Stimulated activated naive B cell treated with anti-CD40 and anti-IgM and Interleukin-4, amounts not matched to agents 10 μg/mL and 1 μg/mL and 100 μg/mL, for 72 hours (primary cell): ENCODE measurements at regions not wholly inside any gene's neighbourhood (a gene's known extent, or its start where the extent isn't known, plus 50 kb on each side); places are given as distances from the start of the nearest gene placed in this dataset.
A peak's percentile ranks its signal among the peaks of the same experiment; 100 is the strongest.
"Not testable (repeated sequence)": the region's sequence is repeated elsewhere in the genome, so short reads cannot be mapped to it uniquely, and the experiment has no call there.

ENCODE experiments used
- ATAC-seq, 2 donors: fragments of 150-1000 bp; cut with Tn5 transposase; replicated peaks; 2 replicates each; pipeline ENCODE4 v1.10.0; 2021; ENCODE audit warnings: moderate library complexity in 1 of 2
- DNase-seq: peaks from one replicate; pipeline ENCODE4 v3.0.0; 2021
- H3K27ac Mint-ChIP-seq: one replicate; pipeline ENCODE4 v1.8.0; 2022; ENCODE audit warnings: mild to moderate bottlenecking, mixed read lengths
- H3K27me3 Mint-ChIP-seq, 2 donors: one replicate each; pipeline ENCODE4 v1.8.0; 2022; ENCODE audit warnings: mixed read lengths in 2 of 2
- H3K36me3 Mint-ChIP-seq, 2 donors: one replicate each; pipeline ENCODE4 v1.8.0; 2022; ENCODE audit warnings: mixed read lengths in 2 of 2, mild to moderate bottlenecking in 1 of 2
- H3K4me1 Mint-ChIP-seq, 2 donors: one replicate each; pipeline ENCODE4 v1.8.0; 2022; ENCODE audit warnings: mixed read lengths in 2 of 2, mild to moderate bottlenecking in 1 of 2
- H3K4me3 Mint-ChIP-seq, 2 donors: one replicate each; pipeline ENCODE4 v1.8.0; 2022; ENCODE audit warnings: mild to moderate bottlenecking in 2 of 2, mixed read lengths in 2 of 2, moderate library complexity in 1 of 2
- H3K9me3 Mint-ChIP-seq, 2 donors: one replicate each; pipeline ENCODE4 v1.8.0; 2022; ENCODE audit warnings: mixed read lengths in 2 of 2, mild to moderate bottlenecking in 1 of 2

GRCh38 chr16:23013484-23013883, 135.8 kb downstream of the USP31 start:
- no peak overlapping the region for H3K4me3 Mint-ChIP-seq
- H3K36me3 Mint-ChIP-seq: no peaks in the 10 kb centered on the region
- H3K27me3 Mint-ChIP-seq: peaks cover 21 to 27% of the 10 kb centered on the region in 2 donors
- no peak for DNase-seq
- no peak overlapping the region for H3K27ac Mint-ChIP-seq
- no peak for ATAC-seq
- no peaks in the 10 kb centered on the region for H3K9me3 Mint-ChIP-seq
- peaks cover 9 to 12% of the 10 kb centered on the region in 2 donors for H3K4me1 Mint-ChIP-seq

- H3K4me1 Mint-ChIP-seq: no peaks in the 10 kb centered on the region
- ATAC-seq: no peak
- DNase-seq: no peak
- H3K27me3 Mint-ChIP-seq: peaks cover 32 to 36% of the 10 kb centered on the region in 2 donors
- peaks cover 0 to 5% of the 10 kb centered on the region in 2 donors for H3K9me3 Mint-ChIP-seq
- no peak overlapping the region for H3K4me3 Mint-ChIP-seq
- H3K36me3 Mint-ChIP-seq: no peaks in the 10 kb centered on the region
- no peak overlapping the region for H3K27ac Mint-ChIP-seq
These were observed 140.2 kb downstream of the USP31 start for GRCh38 chr16:23009075-23009474.

DNA sequence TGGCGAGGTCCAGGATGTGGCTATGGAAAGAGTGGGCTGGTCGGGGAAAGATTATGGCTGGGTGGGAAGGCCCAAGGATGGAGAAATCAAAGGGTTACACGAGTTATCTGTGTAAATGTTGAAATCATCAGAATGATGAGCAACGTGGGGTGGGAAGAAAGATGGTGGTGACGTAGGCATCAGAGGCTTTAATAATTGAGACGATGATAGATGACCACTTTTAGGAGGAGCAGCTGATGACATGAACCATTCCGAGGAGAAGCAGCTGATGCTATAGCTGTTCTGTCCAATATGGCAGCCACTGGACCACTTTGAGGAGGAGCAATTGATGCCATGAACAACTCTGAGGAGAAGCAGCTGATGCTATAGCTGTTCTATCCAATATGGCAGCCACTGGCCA, 141.2 kb downstream of the USP31 start:
- ATAC-seq (no peak), DNase-seq (no peak)
- no peaks in the 10 kb centered on the region for H3K4me1 Mint-ChIP-seq
- H3K9me3 Mint-ChIP-seq: peaks cover 0 to 5% of the 10 kb centered on the region in 2 donors
- H3K4me3 Mint-ChIP-seq: no peak overlapping the region
- no peak overlapping the region for H3K27ac Mint-ChIP-seq
- H3K27me3 Mint-ChIP-seq: peaks cover 32 to 36% of the 10 kb centered on the region in 2 donors
- H3K36me3 Mint-ChIP-seq: no peaks in the 10 kb centered on the region

DNA sequence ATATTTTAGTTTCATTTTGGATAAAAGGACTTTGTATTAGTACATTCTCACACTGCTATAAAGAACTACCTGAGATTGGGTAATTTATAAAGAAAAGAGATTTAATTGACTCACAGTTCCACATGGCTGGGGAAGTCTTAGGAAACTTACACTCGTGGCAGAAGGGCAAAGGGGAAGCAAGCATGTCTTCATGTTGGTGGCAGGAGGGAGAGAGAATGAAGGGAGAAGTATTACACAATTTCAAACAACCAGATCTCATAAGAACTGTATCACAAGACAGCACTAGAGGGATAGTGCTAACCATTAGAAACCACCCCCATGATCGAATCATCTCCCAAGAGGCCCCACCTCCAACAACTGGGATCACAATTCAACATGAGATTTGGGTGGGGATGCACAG, 142.9 kb downstream of the USP31 start:
- H3K27me3 Mint-ChIP-seq: peaks cover 32 to 36% of the 10 kb centered on the region in 2 donors
- no peaks in the 10 kb centered on the region for H3K36me3 Mint-ChIP-seq
- peaks cover 0 to 5% of the 10 kb centered on the region in 2 donors for H3K9me3 Mint-ChIP-seq
- H3K4me1 Mint-ChIP-seq: no peaks in the 10 kb centered on the region
- ATAC-seq (no peak), DNase-seq (no peak)
- H3K27ac Mint-ChIP-seq: no peak overlapping the region
- H3K4me3 Mint-ChIP-seq: no peak overlapping the region

- Mint-ChIP-seq H3K9me3 (peaks cover 0 to 5% of the 10 kb centered on the region in 2 donors), H3K4me3 (no peak overlapping the region), H3K36me3 (no peaks in the 10 kb centered on the region), H3K27ac (no peak overlapping the region), H3K27me3 (peaks cover 32 to 36% of the 10 kb centered on the region in 2 donors), H3K4me1 (no peaks in the 10 kb centered on the region)
- ATAC-seq (no peak), DNase-seq (no peak)
These were observed 143.3 kb downstream of the USP31 start for GRCh38 chr16:23005951-23006350.

GRCh38 chr16:22989598-22989997, 159.7 kb downstream of the USP31 start:
- no peak overlapping the region for H3K4me3 Mint-ChIP-seq
- peaks cover 3 to 9% of the 10 kb centered on the region in 2 donors for H3K9me3 Mint-ChIP-seq
- DNase-seq: no peak
- H3K4me1 Mint-ChIP-seq: peaks cover 0 to 6% of the 10 kb centered on the region in 2 donors
- no peak overlapping the region for H3K27ac Mint-ChIP-seq
- no peak for ATAC-seq
- H3K27me3 Mint-ChIP-seq: peaks cover 29 to 35% of the 10 kb centered on the region in 2 donors
- peaks cover 0 to 2% of the 10 kb centered on the region in 2 donors for H3K36me3 Mint-ChIP-seq

- H3K4me1 Mint-ChIP-seq: no peaks in the 10 kb centered on the region
- DNase-seq (no peak), ATAC-seq (no peak)
- H3K27me3 Mint-ChIP-seq: peaks cover 21 to 24% of the 10 kb centered on the region in 2 donors
- peaks cover 0 to 4% of the 10 kb centered on the region in 2 donors for H3K36me3 Mint-ChIP-seq
- peaks cover 11 to 22% of the 10 kb centered on the region in 2 donors for H3K9me3 Mint-ChIP-seq
- H3K27ac Mint-ChIP-seq: no peak overlapping the region
- H3K4me3 Mint-ChIP-seq: no peak overlapping the region
These were observed 165.6 kb downstream of the USP31 start for GRCh38 chr16:22983614-22984013.

DNA sequence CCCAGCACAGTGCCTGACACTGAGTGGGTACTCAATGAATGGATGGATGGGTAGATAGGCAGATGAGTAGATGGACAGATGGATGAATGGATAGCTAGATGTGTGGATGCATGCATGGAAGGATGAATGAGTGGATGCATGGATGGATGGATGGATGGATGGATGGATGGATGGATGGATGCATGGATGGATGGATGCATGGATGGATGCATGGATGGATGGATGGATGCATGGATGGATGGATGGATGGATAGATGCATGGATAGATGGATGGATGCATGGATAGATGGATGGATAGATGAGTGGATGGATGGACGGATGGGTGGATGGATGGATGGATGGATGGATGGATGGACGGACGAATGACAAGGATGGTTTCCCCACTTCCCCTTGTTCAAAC, 166.6 kb downstream of the HS3ST2 start:
- H3K36me3 Mint-ChIP-seq, H3K4me3 Mint-ChIP-seq, DNase-seq, H3K4me1 Mint-ChIP-seq, H3K27ac Mint-ChIP-seq, ATAC-seq: not testable (repeated sequence)
- Mint-ChIP-seq H3K27me3 (peaks cover 17 to 33% of the 10 kb centered on the region in 2 donors), H3K9me3 (peaks cover 11 to 18% of the 10 kb centered on the region in 2 donors)

DNA sequence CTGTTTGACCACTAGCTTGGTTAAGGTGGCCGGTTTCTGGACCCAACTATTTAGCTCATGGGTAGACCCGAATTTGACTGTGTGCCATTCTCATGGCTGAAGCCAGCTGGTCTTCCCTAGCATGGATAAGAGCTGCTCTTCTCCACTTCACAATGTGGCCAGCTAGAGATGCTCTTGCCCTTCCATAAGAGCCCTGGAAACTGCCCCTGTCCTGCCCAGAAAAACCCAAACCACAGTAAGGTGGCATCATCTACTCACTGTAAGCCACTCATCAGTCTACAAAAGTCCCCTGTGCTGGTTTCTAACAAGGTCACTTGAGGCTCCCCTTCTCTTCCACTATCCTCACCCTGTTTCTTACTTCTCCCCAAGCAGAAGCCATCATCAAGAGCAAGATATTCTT, 165.1 kb downstream of the HS3ST2 start:
- no peaks in the 10 kb centered on the region for H3K4me1 Mint-ChIP-seq
- no peak for ATAC-seq
- H3K36me3 Mint-ChIP-seq: peaks cover 0 to 1% of the 10 kb centered on the region in 2 donors
- H3K4me3 Mint-ChIP-seq: no peak overlapping the region
- no peak for DNase-seq
- H3K27me3 Mint-ChIP-seq: peaks cover 23 to 40% of the 10 kb centered on the region in 2 donors
- peaks cover 6 to 11% of the 10 kb centered on the region in 2 donors for H3K9me3 Mint-ChIP-seq
- H3K27ac Mint-ChIP-seq: no peak overlapping the region

DNA sequence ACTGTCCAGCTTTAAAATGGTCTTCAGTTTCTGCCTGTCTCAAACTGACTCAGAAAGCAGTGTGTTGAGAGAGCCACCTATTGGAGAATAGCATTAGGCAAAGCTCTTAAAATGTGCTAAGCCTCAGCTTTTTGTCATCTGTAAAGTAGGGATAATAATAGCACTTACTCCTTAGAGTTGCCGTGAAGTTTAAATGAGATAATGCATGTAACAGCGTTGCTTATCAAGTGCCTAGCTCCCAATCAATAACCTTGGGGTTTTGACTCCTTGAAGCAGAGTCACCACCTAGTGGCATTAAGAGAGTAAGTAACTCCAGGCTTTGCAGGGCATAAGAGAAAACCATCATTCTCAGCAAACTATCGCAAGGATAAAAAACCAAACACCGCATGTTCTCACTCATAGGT, 163.3 kb downstream of the HS3ST2 start:
- H3K27me3 Mint-ChIP-seq: peaks cover 31 to 53% of the 10 kb centered on the region in 2 donors
- no peak overlapping the region for H3K27ac Mint-ChIP-seq
- DNase-seq (no peak), ATAC-seq (peak in 1 of 2 donors; percentile 27)
- no peaks in the 10 kb centered on the region for H3K4me1 Mint-ChIP-seq
- H3K4me3 Mint-ChIP-seq: no peak overlapping the region
- peaks cover 4% of the 10 kb centered on the region in 2 donors for H3K9me3 Mint-ChIP-seq
- no peaks in the 10 kb centered on the region for H3K36me3 Mint-ChIP-seq

- H3K4me3 Mint-ChIP-seq: no peak overlapping the region
- ATAC-seq: no peak
- no peaks in the 10 kb centered on the region for H3K4me1 Mint-ChIP-seq
- no peaks in the 10 kb centered on the region for H3K9me3 Mint-ChIP-seq
- H3K36me3 Mint-ChIP-seq: no peaks in the 10 kb centered on the region
- H3K27me3 Mint-ChIP-seq: peaks cover 31 to 69% of the 10 kb centered on the region in 2 donors
- H3K27ac Mint-ChIP-seq: no peak overlapping the region
- DNase-seq: no peak
These were observed 159.6 kb downstream of the HS3ST2 start for GRCh38 chr16:22973522-22973921.

DNA sequence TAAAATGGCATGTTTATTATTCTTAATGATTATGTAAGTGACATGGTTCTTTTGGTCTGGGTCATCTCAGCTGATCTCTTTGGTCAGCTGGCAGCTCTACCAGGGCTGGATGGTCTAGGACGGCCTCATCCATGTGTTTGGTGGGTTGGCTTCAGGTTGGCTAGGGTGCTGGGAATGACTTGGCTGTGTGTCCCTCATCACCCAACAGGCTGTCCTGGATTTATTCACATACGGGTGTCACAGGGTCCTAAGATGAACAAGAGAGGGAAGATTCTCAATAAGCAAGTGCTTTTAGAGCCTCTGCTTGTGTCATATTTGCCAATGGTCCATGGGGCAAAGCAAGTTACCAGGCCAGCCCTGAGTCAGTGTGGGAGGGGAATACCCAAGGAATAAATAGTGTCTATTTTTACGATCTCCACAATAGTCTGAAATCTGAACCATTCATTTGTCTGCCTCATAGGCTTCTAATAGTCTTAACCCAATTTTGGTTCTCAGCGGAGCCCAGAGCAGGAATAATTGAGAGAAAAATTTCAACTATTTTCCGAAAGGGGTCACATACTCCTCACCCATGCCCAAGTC, 157.5 kb downstream of the HS3ST2 start:
- no peaks in the 10 kb centered on the region for H3K36me3 Mint-ChIP-seq
- H3K4me1 Mint-ChIP-seq: no peaks in the 10 kb centered on the region

GRCh38 chr16:22970209-22970865, 156.4 kb downstream of the HS3ST2 start:
- DNase-seq (no peak), ATAC-seq (no peak)
- Mint-ChIP-seq H3K9me3 (no peaks in the 10 kb centered on the region), H3K4me3 (no peak overlapping the region), H3K36me3 (no peaks in the 10 kb centered on the region), H3K4me1 (no peaks in the 10 kb centered on the region), H3K27me3 (peaks cover 38 to 68% of the 10 kb centered on the region in 2 donors), H3K27ac (no peak overlapping the region)

More for the DNA sequence above, 157.5 kb downstream of the HS3ST2 start:
- H3K27me3 Mint-ChIP-seq: peaks cover 30 to 65% of the 10 kb centered on the region in 2 donors
- H3K27ac Mint-ChIP-seq: no peak overlapping the region
- H3K4me3 Mint-ChIP-seq: no peak overlapping the region
- no peak for ATAC-seq
- no peak for DNase-seq
- H3K9me3 Mint-ChIP-seq: no peaks in the 10 kb centered on the region

DNA sequence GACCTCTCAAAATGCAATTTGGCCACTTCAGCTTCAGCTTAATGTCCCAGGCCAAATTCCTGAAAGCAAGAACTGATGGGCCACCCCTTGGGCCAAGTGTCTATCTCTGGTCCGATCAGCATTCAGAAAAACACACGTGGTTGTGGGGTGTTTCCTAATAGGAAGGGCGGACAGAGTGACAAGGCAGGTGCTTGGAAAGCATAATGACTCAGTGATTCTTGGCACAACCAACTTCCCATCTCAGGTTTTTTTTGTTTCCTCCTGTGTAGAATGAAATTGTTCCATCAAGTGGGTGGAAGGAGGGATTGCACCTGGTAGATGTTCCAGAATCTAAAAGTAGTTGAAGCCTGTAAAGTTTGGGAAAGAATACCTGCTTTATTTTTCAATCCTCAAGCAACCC, 155.6 kb downstream of the HS3ST2 start:
- Mint-ChIP-seq H3K27me3 (peaks cover 34 to 71% of the 10 kb centered on the region in 2 donors), H3K9me3 (no peaks in the 10 kb centered on the region), H3K36me3 (no peaks in the 10 kb centered on the region), H3K27ac (no peak overlapping the region), H3K4me1 (no peaks in the 10 kb centered on the region), H3K4me3 (no peak overlapping the region)
- DNase-seq (no peak), ATAC-seq (no peak)

DNA sequence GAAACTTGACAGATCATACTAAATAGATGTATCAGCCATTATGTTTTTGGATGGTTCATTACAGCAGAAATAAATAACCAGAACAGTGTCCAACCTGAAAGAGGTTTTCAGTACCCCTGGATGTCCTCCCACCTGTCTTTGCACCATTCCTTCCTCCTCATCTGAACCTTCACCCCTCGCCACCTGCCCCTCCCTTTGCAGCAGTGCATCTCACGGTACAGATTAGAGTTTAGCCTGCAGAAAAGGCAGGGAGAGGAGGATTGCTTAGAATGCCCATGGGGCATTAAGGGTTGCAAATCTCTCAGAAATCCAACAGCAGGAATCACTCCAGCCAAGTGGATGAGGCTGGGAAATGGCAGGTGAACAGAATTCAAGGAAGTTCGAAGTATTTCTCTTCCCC, 155.0 kb downstream of the HS3ST2 start:
- Mint-ChIP-seq H3K36me3 (no peaks in the 10 kb centered on the region), H3K27me3 (peaks cover 39 to 78% of the 10 kb centered on the region in 2 donors), H3K4me3 (no peak overlapping the region), H3K9me3 (no peaks in the 10 kb centered on the region), H3K27ac (no peak overlapping the region), H3K4me1 (no peaks in the 10 kb centered on the region)
- ATAC-seq (no peak), DNase-seq (no peak)
